Small intestine (tissue), 7 donors: ENCODE measurements at regions not wholly inside any gene's neighbourhood (a gene's known extent, or its start where the extent isn't known, plus 50 kb on each side); places are given as distances from the start of the nearest gene placed in this dataset.

ENCODE experiments used
- DNase-seq, 2 donors: peaks; one replicate each; pipeline versions ENCODE4 v3.0.0 to v3.0.0-alpha.2; 2013
- FAIRE-seq: peaks from 2 replicates; lab custom pipeline; 2012; peaks lifted over from hg19 to GRCh38; lab: Jason Lieb, UNC
- H3K27ac ChIP-seq, 3 donors: one replicate each; pipeline ENCODE4 v1.5.1; 2013; ENCODE audit warnings: low read length in 2 of 3, mild to moderate bottlenecking in 2 of 3, control low read depth in 1 of 3, inconsistent platforms in 1 of 3, low read depth in 1 of 3, moderate library complexity in 1 of 3
- H3K27me3 ChIP-seq, 3 donors: one replicate each; pipeline ENCODE4 v1.6.1; 2013; ENCODE audit warnings: low read length in 3 of 3, inconsistent platforms in 1 of 3; ENCODE audit not compliant: control insufficient read depth in 3 of 3, insufficient read depth in 3 of 3
- H3K36me3 ChIP-seq, 3 donors: one replicate each; pipeline ENCODE4 v1.6.1; 2013; ENCODE audit warnings: low read length in 3 of 3, inconsistent platforms in 1 of 3, low read depth in 1 of 3, mild to moderate bottlenecking in 1 of 3, moderate library complexity in 1 of 3; ENCODE audit not compliant: control insufficient read depth in 3 of 3, insufficient read depth in 2 of 3
- H3K4me1 ChIP-seq, 3 donors: one replicate each; pipeline ENCODE4 v1.6.1; 2013; ENCODE audit warnings: low read length in 2 of 3, inconsistent platforms in 1 of 3, low read depth in 1 of 3, mild to moderate bottlenecking in 1 of 3, moderate library complexity in 1 of 3; ENCODE audit not compliant: control insufficient read depth in 3 of 3, insufficient read depth in 2 of 3
- H3K4me3 ChIP-seq, 3 donors: one replicate each; pipeline ENCODE4 v1.5.1; 2013; ENCODE audit warnings: low read length in 3 of 3, control low read depth in 1 of 3, inconsistent platforms in 1 of 3, low read depth in 1 of 3, mild to moderate bottlenecking in 1 of 3, moderate library complexity in 1 of 3
- H3K9me3 ChIP-seq, 2 donors: one replicate each; pipeline ENCODE4 v1.6.1; 2013; ENCODE audit warnings: low read depth in 1 of 2, low read length in 1 of 2; ENCODE audit not compliant: control insufficient read depth in 2 of 2, insufficient read depth in 1 of 2
- WGBS, 3 donors: extraction: QIAGEN DNeasy Blood & Tissue Kit; methylation state at CpG; one replicate each; pipeline ENCODE4 v1.1.7; 2013; 5-methylcytosine and 5-hydroxymethylcytosine counted together
- donor health status: healthy with polysubstance abuse.
- donor health status: control.
- donor health status: control.
- donor health status: Bipolar disorder and iron deficiency.
- donor health status: healthy.

GRCh38 chr6:163731215-163732013, 316.9 kb downstream of the QKI start:
- no peaks in the 10 kb centered on the region for H3K4me1 ChIP-seq
- 77 to 83% (median 81%) methylated on average over 10 of the region's 10 CpGs for WGBS, 3 donors
- no peaks in the 10 kb centered on the region for H3K27me3 ChIP-seq
- no peak for FAIRE-seq
- H3K4me3 ChIP-seq: no peak overlapping the region
- H3K9me3 ChIP-seq: no peaks in the 10 kb centered on the region
- no peaks in the 10 kb centered on the region for H3K36me3 ChIP-seq
- H3K27ac ChIP-seq: no peak overlapping the region
- no peak for DNase-seq

- 74 to 84% (median 77%) methylated on average over 21 of the region's 21 CpGs for WGBS, 3 donors
- H3K36me3 ChIP-seq: no peaks in the 10 kb centered on the region
- H3K27ac ChIP-seq: no peak overlapping the region
- FAIRE-seq: no peak
- H3K9me3 ChIP-seq: no peaks in the 10 kb centered on the region
- H3K4me3 ChIP-seq: no peak overlapping the region
- no peak for DNase-seq
- no peaks in the 10 kb centered on the region for H3K27me3 ChIP-seq
- no peaks in the 10 kb centered on the region for H3K4me1 ChIP-seq
Observed at GRCh38 chr6:163730246-163731210, 316.0 kb downstream of the QKI start.

- Histone ChIP-seq H3K4me1 (no peaks in the 10 kb centered on the region), H3K27ac (no peak overlapping the region), H3K27me3 (no peaks in the 10 kb centered on the region), H3K9me3 (no peaks in the 10 kb centered on the region), H3K4me3 (no peak overlapping the region), H3K36me3 (no peaks in the 10 kb centered on the region)
- DNase-seq (no peak), FAIRE-seq (no peak)
- WGBS, 3 donors: 72 to 87% (median 81%) methylated on average over 16 of the region's 16 CpGs
Observed at GRCh38 chr6:163729127-163729872, 314.8 kb downstream of the QKI start.

- Histone ChIP-seq H3K36me3 (no peaks in the 10 kb centered on the region), H3K9me3 (no peaks in the 10 kb centered on the region), H3K4me1 (no peaks in the 10 kb centered on the region), H3K27ac (no peak overlapping the region), H3K4me3 (no peak overlapping the region), H3K27me3 (no peaks in the 10 kb centered on the region)
- 70 to 87% (median 80%) methylated on average over 13 of the region's 13 CpGs for WGBS, 3 donors
- DNase-seq (no peak), FAIRE-seq (no peak)
Observed at GRCh38 chr6:163728442-163729126, 314.1 kb downstream of the QKI start.

- Histone ChIP-seq H3K9me3 (no peaks in the 10 kb centered on the region), H3K27me3 (no peaks in the 10 kb centered on the region), H3K36me3 (no peaks in the 10 kb centered on the region), H3K4me3 (no peak overlapping the region), H3K27ac (no peak overlapping the region), H3K4me1 (no peaks in the 10 kb centered on the region)
- no peak for FAIRE-seq
- DNase-seq: no peak
- WGBS, 3 donors: 79 to 82% (median 79%) methylated on average over 14 of the region's 14 CpGs
Observed at GRCh38 chr6:163726037-163726695, 311.6 kb downstream of the QKI start.

- WGBS, 3 donors: 75 to 86% (median 84%) methylated on average over 19 of the region's 19 CpGs
- H3K9me3 ChIP-seq: no peaks in the 10 kb centered on the region
- H3K27ac ChIP-seq: no peak overlapping the region
- DNase-seq (no peak), FAIRE-seq (no peak)
- H3K27me3 ChIP-seq: no peaks in the 10 kb centered on the region
- no peaks in the 10 kb centered on the region for H3K36me3 ChIP-seq
- H3K4me3 ChIP-seq: no peak overlapping the region
- no peaks in the 10 kb centered on the region for H3K4me1 ChIP-seq
Observed at GRCh38 chr6:163725008-163725941, 310.8 kb downstream of the QKI start.

GRCh38 chr6:163724196-163724595, 309.7 kb downstream of the QKI start:
- H3K9me3 ChIP-seq: no peaks in the 10 kb centered on the region
- H3K27me3 ChIP-seq: no peaks in the 10 kb centered on the region
- no peak for DNase-seq
- WGBS, 3 donors: 72 to 88% (median 85%) methylated on average over 8 of the region's 8 CpGs
- no peak overlapping the region for H3K27ac ChIP-seq
- no peak overlapping the region for H3K4me3 ChIP-seq
- no peaks in the 10 kb centered on the region for H3K36me3 ChIP-seq
- H3K4me1 ChIP-seq: no peaks in the 10 kb centered on the region
- FAIRE-seq: no peak
